ENCODE measurements at regions not wholly inside any gene's neighbourhood (a gene's known extent, or its start where the extent isn't known, plus 50 kb on each side); places are given as distances from the start of the nearest gene placed in this dataset.

DNA sequence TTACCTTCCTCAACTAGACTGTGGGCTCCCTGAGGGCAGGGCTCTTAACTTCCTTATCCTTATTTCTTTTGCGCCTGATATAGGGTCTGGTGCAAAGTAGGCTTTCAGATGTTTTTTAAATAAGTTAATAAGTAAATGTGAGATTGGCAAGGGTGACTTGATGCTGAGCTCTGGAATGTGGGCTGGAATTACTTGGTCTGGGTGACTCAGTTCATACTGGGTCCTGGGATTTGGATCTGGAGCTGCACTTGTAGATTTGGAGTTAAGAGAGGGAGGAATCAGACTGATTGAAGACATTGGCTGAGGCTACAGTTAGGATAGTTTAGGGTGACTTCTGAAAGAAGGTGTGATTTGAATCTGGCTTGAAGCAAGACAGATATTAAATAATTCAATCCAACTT, 190.9 kb downstream of the GIPC2 start:
- H3K79me2 ChIP-seq (ENCODE audit: control insufficient read depth, insufficient read depth, low read length), result no peaks in the 10 kb centered on the region
- TF ChIP-seq EZH2 (IDR thresholded peaks at IDR 0.05; ENCODE audit: borderline replicate concordance, insufficient read depth, low read depth, low read length, poor library complexity, severe bottlenecking), result no peak
- TF ChIP-seq, protein P1, sequence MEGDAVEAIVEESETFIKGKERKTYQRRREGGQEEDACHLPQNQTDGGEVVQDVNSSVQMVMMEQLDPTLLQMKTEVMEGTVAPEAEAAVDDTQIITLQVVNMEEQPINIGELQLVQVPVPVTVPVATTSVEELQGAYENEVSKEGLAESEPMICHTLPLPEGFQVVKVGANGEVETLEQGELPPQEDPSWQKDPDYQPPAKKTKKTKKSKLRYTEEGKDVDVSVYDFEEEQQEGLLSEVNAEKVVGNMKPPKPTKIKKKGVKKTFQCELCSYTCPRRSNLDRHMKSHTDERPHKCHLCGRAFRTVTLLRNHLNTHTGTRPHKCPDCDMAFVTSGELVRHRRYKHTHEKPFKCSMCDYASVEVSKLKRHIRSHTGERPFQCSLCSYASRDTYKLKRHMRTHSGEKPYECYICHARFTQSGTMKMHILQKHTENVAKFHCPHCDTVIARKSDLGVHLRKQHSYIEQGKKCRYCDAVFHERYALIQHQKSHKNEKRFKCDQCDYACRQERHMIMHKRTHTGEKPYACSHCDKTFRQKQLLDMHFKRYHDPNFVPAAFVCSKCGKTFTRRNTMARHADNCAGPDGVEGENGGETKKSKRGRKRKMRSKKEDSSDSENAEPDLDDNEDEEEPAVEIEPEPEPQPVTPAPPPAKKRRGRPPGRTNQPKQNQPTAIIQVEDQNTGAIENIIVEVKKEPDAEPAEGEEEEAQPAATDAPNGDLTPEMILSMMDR (IDR thresholded peaks at IDR 0.05), result no peak
- peaks cover 9% of the 10 kb centered on the region for H3K9me3 Mint-ChIP-seq (ENCODE audit: insufficient read depth)
- H3K36me3 ChIP-seq (replicated peaks in 1 of 2; ENCODE audit: control extremely low read depth in 1 of 2, control insufficient read depth in 1 of 2, extremely low read depth in 1 of 2, insufficient read depth in 2 of 2, low read length in 1 of 2), result no peaks in the 10 kb centered on the region
- POLR2A ChIA-PET, result no interaction called here
- no peak overlapping the region for H3K4me3 Mint-ChIP-seq
- CTCF ChIA-PET, result no interaction called here
- H3K27me3 ChIP-seq (replicated peaks in 1 of 4; ENCODE audit: control extremely low read depth in 1 of 4, control insufficient read depth in 3 of 4, insufficient read depth in 4 of 4, low read length in 3 of 4), result no peaks in the 10 kb centered on the region
- H2AFZ ChIP-seq (ENCODE audit: insufficient read depth, low read depth, low read length, poor library complexity, severe bottlenecking), result no peak overlapping the region
- no peaks in the 10 kb centered on the region for H4K20me1 ChIP-seq (ENCODE audit: control insufficient read depth, insufficient read depth, low read length, poor library complexity, severe bottlenecking)
- no CpG with 5 or more reads among the region's 1 CpG for WGBS (ENCODE audit: insufficient coverage)
- no peak overlapping the region for H3K4me3 ChIP-seq (ENCODE audit: control extremely low read depth in 1 of 5, extremely low read depth in 1 of 5, insufficient read depth in 1 of 5, low read depth in 2 of 5, low read length in 4 of 5)
- H3K4me1 ChIP-seq (ENCODE audit: control insufficient read depth in 2 of 2, insufficient read depth in 2 of 2, low read length in 2 of 2), result no peaks in the 10 kb centered on the region
- H3K27me3 Mint-ChIP-seq, result peaks cover 6% of the 10 kb centered on the region
- no peak overlapping the region for H3K9ac ChIP-seq (ENCODE audit: low read length)
- no peak overlapping the region for H3K27ac ChIP-seq (ENCODE audit: low read length in 2 of 2)
- ATAC-seq (ENCODE audit: low read depth), result no peak
- no peak overlapping the region for H3K27ac Mint-ChIP-seq
- peaks cover 0 to 3% (median 0%) of the 10 kb centered on the region in 3 donors for H3K9me3 ChIP-seq (ENCODE audit: control extremely low read depth in 1 of 3, control insufficient read depth in 2 of 3, insufficient read depth in 1 of 3, low read length in 2 of 3)
- H3K4me1 Mint-ChIP-seq, result no peaks in the 10 kb centered on the region
- no peak overlapping the region for H3K4me2 ChIP-seq (replicated peaks; ENCODE audit: low read depth, low read length, poor library complexity, severe bottlenecking)
- DNase-seq, result no peak
- intact Hi-C loops (cut with micrococcal nuclease), result no loop called here

GRCh38 chr1:78237364-78237916, 191.7 kb downstream of the GIPC2 start:
- Histone ChIP-seq H3K36me3 (replicated peaks in 1 of 2; ENCODE audit: control extremely low read depth in 1 of 2, control insufficient read depth in 1 of 2, extremely low read depth in 1 of 2, insufficient read depth in 2 of 2, low read length in 1 of 2) (no peaks in the 10 kb centered on the region), H4K20me1 (ENCODE audit: control insufficient read depth, insufficient read depth, low read length, poor library complexity, severe bottlenecking) (no peaks in the 10 kb centered on the region), H3K9ac (ENCODE audit: low read length) (no peak overlapping the region), H2AFZ (ENCODE audit: insufficient read depth, low read depth, low read length, poor library complexity, severe bottlenecking) (no peak overlapping the region), H3K27ac (ENCODE audit: low read length in 2 of 2) (no peak overlapping the region), H3K4me3 (ENCODE audit: control extremely low read depth in 1 of 5, extremely low read depth in 1 of 5, insufficient read depth in 1 of 5, low read depth in 2 of 5, low read length in 4 of 5) (no peak overlapping the region), H3K27me3 (replicated peaks in 1 of 4; ENCODE audit: control extremely low read depth in 1 of 4, control insufficient read depth in 3 of 4, insufficient read depth in 4 of 4, low read length in 3 of 4) (no peaks in the 10 kb centered on the region), H3K9me3 (ENCODE audit: control extremely low read depth in 1 of 3, control insufficient read depth in 2 of 3, insufficient read depth in 1 of 3, low read length in 2 of 3) (peaks cover 0 to 3% (median 0%) of the 10 kb centered on the region in 3 donors), H3K79me2 (ENCODE audit: control insufficient read depth, insufficient read depth, low read length) (no peaks in the 10 kb centered on the region), H3K4me1 (ENCODE audit: control insufficient read depth in 2 of 2, insufficient read depth in 2 of 2, low read length in 2 of 2) (no peaks in the 10 kb centered on the region), H3K4me2 (replicated peaks; ENCODE audit: low read depth, low read length, poor library complexity, severe bottlenecking) (no peak overlapping the region)
- no peak for DNase-seq
- POLR2A ChIA-PET, result no interaction called here
- Mint-ChIP-seq H3K4me3 (no peak overlapping the region), H3K4me1 (no peaks in the 10 kb centered on the region), H3K9me3 (ENCODE audit: insufficient read depth) (peaks cover 9% of the 10 kb centered on the region), H3K27me3 (peaks cover 4% of the 10 kb centered on the region), H3K27ac (no peak overlapping the region)
- TF ChIP-seq EZH2 (IDR thresholded peaks at IDR 0.05; ENCODE audit: borderline replicate concordance, insufficient read depth, low read depth, low read length, poor library complexity, severe bottlenecking), result no peak
- TF ChIP-seq, protein P1 (IDR thresholded peaks at IDR 0.05), result no peak
- 59% methylated on average over 2 of the region's 4 CpGs for WGBS (ENCODE audit: insufficient coverage)
- ATAC-seq (ENCODE audit: low read depth), result no peak
- CTCF ChIA-PET, result no interaction called here
- intact Hi-C loops (cut with micrococcal nuclease), result no loop called here

Measured in B cell (primary cell).